DMS79 treated with DMSO at 0.1 percent for 48 hours (cell line): ENCODE measurements at regions not wholly inside any gene's neighbourhood (a gene's known extent, or its start where the extent isn't known, plus 50 kb on each side); places are given as distances from the start of the nearest gene placed in this dataset.

Experiments used
- DNase-seq: peaks from one replicate; lab custom pipeline; 2025; lab: John Stamatoyannopoulos, UW

DNA sequence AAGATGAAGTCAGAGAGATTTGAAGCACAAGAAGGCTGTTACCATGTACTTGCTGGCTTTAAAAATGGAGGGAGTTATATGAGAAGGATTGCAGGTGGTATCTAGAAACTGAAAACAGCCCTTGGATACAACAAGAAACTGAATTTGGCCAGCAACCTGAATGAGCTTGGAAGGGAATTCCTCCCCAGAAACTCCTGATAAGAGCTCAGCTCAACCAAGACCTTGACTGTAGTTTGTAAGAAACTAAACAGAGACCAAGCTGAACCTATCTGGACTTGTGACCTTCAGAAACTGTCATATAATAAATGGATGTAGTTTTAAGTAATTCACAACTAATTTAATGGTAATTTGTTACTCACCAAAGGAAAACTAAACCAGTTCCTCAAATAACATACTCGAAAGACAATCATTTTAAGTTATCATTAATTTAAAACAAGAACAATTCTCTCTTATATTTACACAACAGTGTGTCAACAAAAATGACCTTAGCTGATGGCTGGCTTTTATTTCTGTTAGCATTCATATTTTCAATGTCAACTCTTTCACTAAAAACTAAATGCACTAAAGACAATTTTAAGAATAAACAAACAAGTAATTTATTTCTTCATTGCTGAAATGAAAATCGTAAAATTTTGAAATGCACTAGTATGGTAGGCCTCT is 1218.4 kb upstream of the TMPRSS15 start:
- no peak for DNase-seq

DNA sequence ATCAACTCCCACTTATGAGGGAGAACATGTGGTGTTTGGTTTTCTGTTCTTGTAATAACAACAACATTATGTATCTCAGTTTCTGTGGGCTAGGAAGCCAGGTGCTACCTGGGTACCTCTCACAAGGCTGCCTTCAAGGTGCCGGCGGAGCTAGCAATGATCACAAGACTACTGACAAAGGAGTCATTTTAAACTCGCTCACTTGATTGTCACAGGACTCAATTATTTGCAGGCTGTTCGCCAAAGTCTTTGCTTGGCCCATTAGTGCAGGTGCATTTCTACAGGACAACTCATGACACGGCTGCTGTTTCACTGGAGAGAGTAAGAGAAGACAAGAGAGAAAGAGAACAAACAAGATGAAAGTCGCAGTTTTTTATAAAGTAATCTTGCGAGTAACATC is 1237.4 kb upstream of the TMPRSS15 start:
- no peak for DNase-seq

DNA sequence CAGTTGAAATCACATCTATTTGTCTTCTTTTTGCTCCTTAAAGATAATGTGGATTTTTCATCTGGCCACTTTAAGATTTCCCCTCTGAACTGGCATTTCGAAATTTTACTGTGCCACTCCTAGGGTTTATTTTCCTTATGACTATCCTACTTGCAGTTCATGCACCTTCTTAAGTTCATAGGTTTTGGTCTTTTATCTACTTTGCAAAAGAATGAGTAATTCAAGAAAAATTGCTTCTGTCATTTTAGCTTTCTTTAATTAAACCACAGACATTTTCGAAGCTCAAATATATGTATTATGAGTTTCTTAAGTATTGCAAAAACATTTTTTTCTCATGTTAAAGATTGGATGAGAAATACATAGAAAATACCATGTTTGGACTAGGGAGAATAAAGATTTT is 1244.8 kb upstream of the TMPRSS15 start:
- DNase-seq, result no peak

GRCh38 chr21:19683492-19683891 is 1279.9 kb upstream of the TMPRSS15 start:
- DNase-seq, result no peak

- no peak for DNase-seq
Observed at GRCh38 chr21:19684328-19684727, 1280.7 kb upstream of the TMPRSS15 start.

- DNase-seq, result no peak
Observed at GRCh38 chr21:19692231-19692630, 1288.6 kb upstream of the TMPRSS15 start.

GRCh38 chr21:19695796-19696195 is 1292.2 kb upstream of the TMPRSS15 start:
- DNase-seq, result no peak

DNA sequence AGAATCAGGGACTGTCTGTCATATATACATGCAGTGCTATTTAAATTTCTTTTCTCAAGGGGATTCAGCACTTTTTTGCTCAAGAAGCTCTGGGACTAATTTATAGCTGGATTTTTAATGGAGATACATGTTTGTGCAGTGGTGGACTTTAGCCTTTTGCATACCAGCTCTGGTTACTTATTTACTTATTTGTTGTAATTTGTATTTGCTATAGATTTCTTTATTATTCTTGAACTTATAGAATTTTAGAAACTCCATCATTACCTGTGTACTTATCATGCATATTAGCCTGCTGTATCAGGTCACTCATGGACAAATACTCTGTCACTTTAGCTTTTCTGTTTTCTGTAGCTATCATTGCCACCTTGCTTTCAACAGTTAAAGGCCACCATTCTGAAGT is 1296.9 kb upstream of the TMPRSS15 start:
- DNase-seq, result no peak

DNA sequence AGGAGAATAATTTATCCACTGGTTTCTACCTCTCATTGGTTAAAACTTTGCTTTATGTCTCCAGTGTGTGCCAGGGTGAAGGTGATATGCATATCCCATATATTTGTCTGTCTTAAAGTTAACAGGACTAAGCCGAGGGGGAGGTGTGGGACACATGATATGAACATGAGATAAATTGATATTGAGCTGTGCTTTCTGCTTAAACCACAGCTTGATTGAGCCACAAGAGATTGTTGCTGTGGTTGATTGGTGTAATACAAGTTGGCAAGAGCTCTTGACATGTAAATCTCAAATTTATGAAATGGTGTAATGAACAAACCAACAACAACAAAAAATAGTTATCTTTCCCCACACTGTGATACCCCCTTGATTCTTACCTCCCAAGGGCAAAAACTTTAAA is 1295.5 kb upstream of the NCAM2 start:
- DNase-seq, result no peak

- DNase-seq, result no peak
Observed at GRCh38 chr21:19704832-19705231, 1293.4 kb upstream of the NCAM2 start.

- no peak for DNase-seq
Observed at GRCh38 chr21:19712441-19712840, 1285.8 kb upstream of the NCAM2 start.

DNA sequence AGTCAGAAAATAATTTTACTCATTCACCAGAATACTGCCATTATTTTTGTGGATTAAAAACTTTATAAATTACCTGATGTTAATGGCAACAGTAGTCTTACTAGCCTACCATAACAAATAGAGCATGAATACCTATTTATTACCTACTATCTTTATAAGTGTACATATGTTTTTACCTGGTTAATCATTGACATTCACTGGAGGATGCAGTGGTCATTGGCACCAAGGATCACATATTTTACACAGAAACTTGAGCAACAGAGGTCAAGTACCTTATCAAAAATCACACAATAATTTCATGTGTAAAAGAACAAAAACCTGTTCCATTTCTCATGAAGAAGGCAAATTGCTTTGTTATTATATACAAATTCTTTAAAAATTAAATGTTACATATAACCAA is 1284.9 kb upstream of the NCAM2 start:
- DNase-seq, result no peak

DNA sequence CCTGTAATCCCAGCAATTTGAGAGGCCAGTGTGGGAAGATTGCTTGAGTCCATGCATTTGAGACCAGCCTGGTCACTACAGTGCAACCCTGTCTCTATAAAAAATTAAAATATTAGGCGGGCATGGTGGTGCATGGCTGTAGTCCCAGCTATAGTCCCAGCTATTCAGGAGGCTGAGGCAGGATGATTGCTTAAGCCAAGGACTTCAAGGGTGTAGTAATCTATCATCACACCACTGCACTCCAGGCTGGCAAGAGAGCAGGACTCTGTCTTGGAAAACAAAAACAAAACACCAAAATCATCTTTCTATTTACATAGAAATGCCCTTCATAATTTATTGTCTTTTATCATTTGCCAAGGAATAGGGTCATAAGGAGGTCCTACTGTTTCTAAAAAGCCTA is 1274.1 kb upstream of the NCAM2 start:
- DNase-seq, result no peak

DNA sequence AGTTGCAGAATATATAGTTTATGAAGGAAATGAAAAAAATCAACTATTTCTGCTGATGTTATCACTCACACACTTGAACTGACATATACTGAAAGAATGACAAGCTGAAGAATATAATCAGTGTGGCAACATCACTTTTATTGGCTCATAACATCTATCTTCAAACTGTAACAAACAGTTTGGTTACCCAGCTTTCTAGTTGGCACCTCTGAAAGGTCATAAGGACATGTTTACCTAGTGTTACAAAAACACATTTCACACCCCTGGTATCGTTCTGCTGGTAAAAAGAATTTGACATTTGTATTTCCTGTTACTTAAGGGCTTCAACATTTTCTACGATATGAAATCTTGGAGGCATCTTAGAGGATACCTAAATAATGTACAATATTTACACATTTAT is 1267.0 kb upstream of the NCAM2 start:
- DNase-seq, result no peak

GRCh38 chr21:19759836-19760235 is 1238.4 kb upstream of the NCAM2 start:
- DNase-seq, result no peak

DNA sequence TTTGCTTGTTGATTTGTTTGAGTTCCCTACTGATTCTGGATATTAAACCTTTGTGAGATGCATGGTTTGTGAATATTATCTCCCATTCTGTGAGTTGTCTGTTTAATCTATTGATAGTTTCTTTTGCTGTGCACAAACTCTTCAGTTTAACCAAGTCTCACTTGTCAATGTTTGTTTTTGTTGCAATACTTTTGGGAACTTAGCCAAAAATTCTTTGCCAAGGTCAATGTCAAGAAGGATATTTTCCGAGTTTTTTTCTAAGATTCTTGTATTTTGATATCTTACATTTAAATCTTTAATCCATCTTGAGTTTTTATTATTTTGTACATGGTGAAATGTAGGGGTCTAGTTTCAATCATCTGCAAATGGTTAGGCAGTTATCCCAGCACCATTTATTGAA is 1230.7 kb upstream of the NCAM2 start:
- DNase-seq, result no peak

DNA sequence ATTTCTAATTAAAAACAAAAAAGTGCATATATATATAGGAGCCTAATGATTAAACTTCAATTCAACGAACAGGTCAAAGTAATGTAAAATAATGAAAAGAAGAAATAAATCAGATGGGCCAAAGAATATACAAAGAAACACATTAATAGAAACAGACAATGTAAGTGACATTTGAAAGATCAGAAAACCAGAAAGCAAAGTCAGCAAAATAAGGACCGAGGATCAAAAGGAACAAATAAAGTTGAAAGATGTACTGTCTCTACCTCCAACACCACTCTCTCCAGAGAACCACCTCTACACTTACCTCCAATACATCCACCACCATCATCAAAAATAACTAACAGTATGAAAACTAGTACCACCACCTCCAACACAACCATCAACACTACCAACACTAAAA is 1226.3 kb upstream of the NCAM2 start:
- no peak for DNase-seq

- no peak for DNase-seq
Observed at GRCh38 chr21:19776076-19776475, 1222.1 kb upstream of the NCAM2 start.

DNA sequence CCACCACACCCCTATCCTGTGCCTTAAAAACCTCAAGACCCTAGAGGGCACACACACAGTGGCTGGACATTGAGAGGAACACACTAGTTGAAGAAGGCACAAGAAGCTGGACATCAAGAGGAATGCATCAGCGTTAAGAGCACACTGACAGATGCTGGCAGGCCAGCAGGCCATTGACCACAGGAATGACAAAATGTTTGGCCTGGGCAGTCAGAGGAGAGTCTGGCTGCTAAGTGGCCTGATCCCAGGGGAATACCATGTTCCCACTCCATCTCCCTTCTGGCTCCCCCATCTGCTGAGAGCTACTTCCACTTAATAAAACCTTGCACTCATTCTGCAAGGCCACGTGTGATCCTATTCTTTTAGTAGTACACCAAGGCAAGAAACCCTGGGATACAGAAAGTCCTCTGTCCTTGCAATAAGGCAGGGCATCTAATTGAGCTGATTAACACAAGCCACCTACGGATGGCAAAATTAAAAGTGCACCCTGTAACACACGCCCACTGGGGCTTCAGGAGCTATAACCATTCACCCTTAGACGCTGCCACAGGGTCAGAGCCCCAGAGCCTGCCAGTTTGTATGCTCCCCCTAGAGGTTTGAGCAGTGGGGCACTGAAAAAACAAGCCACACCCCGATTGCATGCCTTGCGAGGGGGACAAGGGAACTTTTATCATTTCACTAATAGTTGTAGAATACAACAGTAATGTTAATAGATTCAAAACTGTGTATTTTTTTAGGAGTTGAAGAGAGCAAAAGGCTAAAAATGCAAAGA is 1216.1 kb upstream of the NCAM2 start:
- no peak for DNase-seq

- no peak for DNase-seq
Observed at GRCh38 chr21:19785941-19786340, 1212.3 kb upstream of the NCAM2 start.

GRCh38 chr21:19792004-19792403 is 1206.2 kb upstream of the NCAM2 start:
- DNase-seq, result no peak

DNA sequence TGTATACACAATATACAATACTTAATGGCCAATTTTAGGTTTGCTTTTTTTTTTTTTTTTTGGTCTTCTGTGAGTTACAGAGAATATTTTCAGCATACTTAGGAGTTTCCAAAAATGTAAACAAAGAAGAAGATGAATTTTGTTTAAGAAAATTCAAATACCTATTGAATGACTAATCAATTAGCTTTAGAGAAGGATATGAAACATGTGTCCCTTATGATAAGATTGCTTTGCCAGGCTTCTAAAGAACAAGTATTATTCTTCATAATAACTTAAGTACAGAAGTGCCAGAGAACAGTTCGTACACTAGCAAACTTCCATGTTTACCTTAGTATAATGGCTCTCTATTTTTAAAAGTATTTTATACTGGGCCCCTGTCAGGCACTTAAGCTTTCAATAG is 1191.0 kb upstream of the NCAM2 start:
- no peak for DNase-seq

- no peak for DNase-seq
Observed at GRCh38 chr21:19810779-19811178, 1187.4 kb upstream of the NCAM2 start.

DNA sequence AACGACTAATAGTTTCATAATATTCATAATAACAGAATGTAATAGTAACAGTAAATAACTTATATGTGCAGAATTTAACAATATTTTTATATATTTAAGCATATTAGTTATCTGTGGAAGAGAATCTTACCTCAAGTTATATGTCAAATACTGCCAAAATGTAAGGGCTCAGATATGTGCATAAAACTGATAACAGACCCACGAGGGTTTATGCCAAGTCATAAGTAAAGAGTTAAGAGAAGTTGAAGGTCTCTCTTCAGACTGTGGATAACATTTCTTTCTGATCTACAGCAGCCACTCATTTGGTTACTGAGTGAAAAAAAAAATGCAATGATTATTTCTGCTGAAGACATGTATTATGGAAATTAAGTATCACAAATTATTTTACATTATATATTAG is 1167.8 kb upstream of the NCAM2 start:
- DNase-seq, result no peak
